ENCODE measurements at regions not wholly inside any gene's neighbourhood (a gene's known extent, or its start where the extent isn't known, plus 50 kb on each side); places are given as distances from the start of the nearest gene placed in this dataset.

GRCh38 chr13:68048802-68049359 lies 818.7 kb upstream of the PCDH9 start:
- TF ChIP-seq ZNF70 (CRISPR knock-in tag; IDR thresholded peaks at IDR 0.05), result no peak
- TF ChIP-seq ZC3H10 (CRISPR knock-in tag; IDR thresholded peaks at IDR 0.05), result peak; percentile 65
- TF ChIP-seq TOX (CRISPR knock-in tag; IDR thresholded peaks at IDR 0.05; ENCODE audit: borderline replicate concordance), result no peak; the same call in 1 of the 2 replicates
- TF ChIP-seq ISL1 (CRISPR knock-in tag; IDR thresholded peaks at IDR 0.05), result peak; percentile 94
- peak; percentile 22; the same call in 1 of the 2 replicates for TF ChIP-seq TSHZ2 (CRISPR knock-in tag; IDR thresholded peaks at IDR 0.05)
- TF ChIP-seq PATZ1 (CRISPR knock-in tag; IDR thresholded peaks at IDR 0.05; ENCODE audit: borderline replicate concordance), result no peak
- TF ChIP-seq, protein P1, sequence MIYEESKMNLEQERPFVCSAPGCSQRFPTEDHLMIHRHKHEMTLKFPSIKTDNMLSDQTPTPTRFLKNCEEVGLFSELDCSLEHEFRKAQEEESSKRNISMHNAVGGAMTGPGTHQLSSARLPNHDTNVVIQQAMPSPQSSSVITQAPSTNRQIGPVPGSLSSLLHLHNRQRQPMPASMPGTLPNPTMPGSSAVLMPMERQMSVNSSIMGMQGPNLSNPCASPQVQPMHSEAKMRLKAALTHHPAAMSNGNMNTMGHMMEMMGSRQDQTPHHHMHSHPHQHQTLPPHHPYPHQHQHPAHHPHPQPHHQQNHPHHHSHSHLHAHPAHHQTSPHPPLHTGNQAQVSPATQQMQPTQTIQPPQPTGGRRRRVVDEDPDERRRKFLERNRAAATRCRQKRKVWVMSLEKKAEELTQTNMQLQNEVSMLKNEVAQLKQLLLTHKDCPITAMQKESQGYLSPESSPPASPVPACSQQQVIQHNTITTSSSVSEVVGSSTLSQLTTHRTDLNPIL (CRISPR knock-in tag; IDR thresholded peaks at IDR 0.05; ENCODE audit: low read depth), result peak; percentile 53; the same call in 1 of the 2 replicates
- TF ChIP-seq, protein P2, sequence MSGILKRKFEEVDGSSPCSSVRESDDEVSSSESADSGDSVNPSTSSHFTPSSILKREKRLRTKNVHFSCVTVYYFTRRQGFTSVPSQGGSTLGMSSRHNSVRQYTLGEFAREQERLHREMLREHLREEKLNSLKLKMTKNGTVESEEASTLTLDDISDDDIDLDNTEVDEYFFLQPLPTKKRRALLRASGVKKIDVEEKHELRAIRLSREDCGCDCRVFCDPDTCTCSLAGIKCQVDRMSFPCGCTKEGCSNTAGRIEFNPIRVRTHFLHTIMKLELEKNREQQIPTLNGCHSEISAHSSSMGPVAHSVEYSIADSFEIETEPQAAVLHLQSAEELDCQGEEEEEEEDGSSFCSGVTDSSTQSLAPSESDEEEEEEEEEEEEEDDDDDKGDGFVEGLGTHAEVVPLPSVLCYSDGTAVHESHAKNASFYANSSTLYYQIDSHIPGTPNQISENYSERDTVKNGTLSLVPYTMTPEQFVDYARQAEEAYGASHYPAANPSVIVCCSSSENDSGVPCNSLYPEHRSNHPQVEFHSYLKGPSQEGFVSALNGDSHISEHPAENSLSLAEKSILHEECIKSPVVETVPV (CRISPR knock-in tag; IDR thresholded peaks at IDR 0.05), result no peak
- 0 out of 2 replicates have a peak, but pooled peaks have one; percentile 30 for TF ChIP-seq TCF4 (CRISPR knock-in tag; IDR thresholded peaks at IDR 0.05; ENCODE audit: borderline replicate concordance)
- TF ChIP-seq GLIS3 (CRISPR knock-in tag; IDR thresholded peaks at IDR 0.05), result no peak
- peak; percentile 65; the same call in 2 of the 3 replicates for ATAC-seq

DNA sequence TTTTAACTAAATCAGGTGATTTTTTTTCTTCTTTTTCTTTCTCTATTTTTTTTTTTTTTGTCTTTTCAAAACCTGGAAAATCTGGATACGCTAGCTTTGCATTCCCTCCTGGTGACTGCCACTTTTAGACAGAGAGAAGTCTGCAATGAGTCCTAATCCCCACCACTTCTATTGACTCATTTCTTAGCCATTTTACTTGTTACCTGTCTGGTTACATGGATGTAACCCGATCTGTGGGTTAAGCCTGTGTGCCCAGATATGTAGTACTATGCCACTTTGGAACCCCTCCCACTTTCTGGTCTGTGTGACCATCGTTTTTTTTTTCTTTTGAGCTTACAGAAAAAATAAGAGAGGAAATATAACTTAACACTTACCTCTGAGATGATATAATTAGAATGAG lies 817.8 kb upstream of the PCDH9 start:
- TF ChIP-seq OSR1 (CRISPR knock-in tag; IDR thresholded peaks at IDR 0.05), result no peak
- no peak for TF ChIP-seq ZFP3 (CRISPR knock-in tag; IDR thresholded peaks at IDR 0.05)
- TF ChIP-seq ZNF565 (CRISPR knock-in tag; conservative IDR thresholded peaks at IDR 0.05; ENCODE audit: low read depth), result no peak
- TF ChIP-seq, protein P3, sequence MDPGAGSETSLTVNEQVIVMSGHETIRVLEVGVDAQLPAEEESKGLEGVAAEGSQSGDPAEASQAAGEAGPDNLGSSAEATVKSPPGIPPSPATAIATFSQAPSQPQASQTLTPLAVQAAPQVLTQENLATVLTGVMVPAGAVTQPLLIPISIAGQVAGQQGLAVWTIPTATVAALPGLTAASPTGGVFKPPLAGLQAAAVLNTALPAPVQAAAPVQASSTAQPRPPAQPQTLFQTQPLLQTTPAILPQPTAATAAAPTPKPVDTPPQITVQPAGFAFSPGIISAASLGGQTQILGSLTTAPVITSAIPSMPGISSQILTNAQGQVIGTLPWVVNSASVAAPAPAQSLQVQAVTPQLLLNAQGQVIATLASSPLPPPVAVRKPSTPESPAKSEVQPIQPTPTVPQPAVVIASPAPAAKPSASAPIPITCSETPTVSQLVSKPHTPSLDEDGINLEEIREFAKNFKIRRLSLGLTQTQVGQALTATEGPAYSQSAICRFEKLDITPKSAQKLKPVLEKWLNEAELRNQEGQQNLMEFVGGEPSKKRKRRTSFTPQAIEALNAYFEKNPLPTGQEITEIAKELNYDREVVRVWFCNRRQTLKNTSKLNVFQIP (CRISPR knock-in tag; IDR thresholded peaks at IDR 0.05; ENCODE audit: borderline replicate concordance, low read depth), result no peak
- no peak for TF ChIP-seq ISL1 (CRISPR knock-in tag; IDR thresholded peaks at IDR 0.05)
- no peak for TF ChIP-seq ZC3H10 (CRISPR knock-in tag; IDR thresholded peaks at IDR 0.05)
- TF ChIP-seq TCF4 (CRISPR knock-in tag; IDR thresholded peaks at IDR 0.05; ENCODE audit: borderline replicate concordance), result no peak
- TF ChIP-seq BACH2 (CRISPR knock-in tag; IDR thresholded peaks at IDR 0.05; ENCODE audit: borderline replicate concordance), result no peak
- TF ChIP-seq ESRRG (CRISPR knock-in tag; IDR thresholded peaks at IDR 0.05), result no peak
- no peak for TF ChIP-seq ZNF8 (CRISPR knock-in tag; IDR thresholded peaks at IDR 0.05)
- no peak for TF ChIP-seq RARB (CRISPR knock-in tag; IDR thresholded peaks at IDR 0.05)
- no peak for TF ChIP-seq GLIS3 (CRISPR knock-in tag; IDR thresholded peaks at IDR 0.05)
- TF ChIP-seq TOX (CRISPR knock-in tag; IDR thresholded peaks at IDR 0.05; ENCODE audit: borderline replicate concordance), result no peak
- TF ChIP-seq TSHZ2 (CRISPR knock-in tag; IDR thresholded peaks at IDR 0.05), result no peak
- TF ChIP-seq, protein P1 (CRISPR knock-in tag; IDR thresholded peaks at IDR 0.05; ENCODE audit: low read depth), result no peak
- no peak for TF ChIP-seq CSDC2 (CRISPR knock-in tag; IDR thresholded peaks at IDR 0.05)
- ATAC-seq, result no peak
